AG04449 (cell line): ENCODE measurements at regions not wholly inside any gene's neighbourhood (a gene's known extent, or its start where the extent isn't known, plus 50 kb on each side); places are given as distances from the start of the nearest gene placed in this dataset.
"Not testable (repeated sequence)": the region's sequence is repeated elsewhere in the genome, so short reads cannot be mapped to it uniquely, and the experiment has no call there.

Experiments
- CTCF ChIA-PET: fragments of 350-600 bp; formaldehyde crosslinking; extraction: SDS; loops from one replicate; lab custom pipeline; 2021; ENCODE audit warnings: antibody characterized with exemption; lab: Yijun Ruan, JAX
- POLR2A ChIA-PET: fragments of 400-600, 350-600 bp; formaldehyde crosslinking; extraction: SDS; loops from one replicate; lab custom pipeline; 2020; ENCODE audit warnings: antibody characterized with exemption, inconsistent platforms; lab: Yijun Ruan, JAX
- DNase-seq: peaks from one replicate; pipeline ENCODE4 v3.0.0-alpha.2; 2010; ENCODE audit warnings: low read depth, low spot score
- H3K4me3 ChIP-seq: 2 replicates; pipeline ENCODE4 v1.5.1; 2011; ENCODE audit warnings: low read depth, mild to moderate bottlenecking, control low read depth, low read length
- TF ChIP-seq, protein P1 (sequence below): IDR thresholded peaks from one replicate; pipeline ENCODE4 v1.5.1; 2011; ENCODE audit warnings: mild to moderate bottlenecking, moderate library complexity, low read length, control low read depth, inconsistent platforms; ENCODE audit not compliant: insufficient read depth; ENCODE audit errors: missing control alignments

DNA sequence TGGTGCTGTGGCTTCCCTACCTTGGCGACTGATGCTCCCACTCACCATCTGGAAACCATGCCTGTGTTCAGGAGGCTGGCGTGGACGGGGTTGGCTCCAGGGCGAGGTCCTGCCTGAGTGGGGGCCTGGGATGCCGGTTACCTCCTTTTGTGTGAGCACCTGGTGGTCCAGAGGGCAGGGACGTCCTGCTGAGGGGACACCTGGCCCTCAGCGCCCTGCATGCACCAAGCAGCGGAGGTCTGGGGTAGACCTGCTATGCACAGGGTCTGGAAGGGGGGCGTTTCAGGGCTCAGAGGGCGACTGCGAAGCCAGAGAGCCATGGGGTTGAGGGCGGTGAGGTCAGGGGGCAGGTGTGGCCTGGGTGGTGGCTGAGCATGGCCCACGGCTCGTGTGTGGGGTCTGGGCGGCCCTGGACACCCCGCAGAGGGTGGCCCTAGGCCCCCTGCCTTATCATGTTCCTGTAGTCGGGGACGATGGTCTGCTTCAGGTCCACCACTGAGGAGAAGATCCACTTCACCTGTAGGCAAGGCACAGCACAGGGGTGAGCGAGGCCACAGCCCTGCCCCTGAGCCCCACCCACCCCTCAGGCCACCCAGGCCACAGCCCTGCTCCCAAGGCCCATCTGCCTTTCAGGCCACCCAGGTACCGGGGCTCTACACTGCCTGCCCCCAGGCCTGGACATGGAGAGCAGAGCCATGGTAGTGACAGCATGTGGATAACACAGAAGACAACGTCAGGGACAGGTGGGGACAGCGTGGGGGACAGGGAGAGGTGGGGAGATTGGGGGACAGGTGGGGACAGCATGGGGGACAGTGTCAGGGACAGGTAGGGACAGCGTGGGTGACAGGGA is 95.3 kb downstream of the TMEM121 start:
- CTCF ChIA-PET, H3K4me3 ChIP-seq, POLR2A ChIA-PET, DNase-seq: not testable (repeated sequence)

GRCh38 chr14:105622329-105622955 is 96.1 kb downstream of the TMEM121 start:
- ChIA-PET POLR2A (no interaction called here), CTCF (no interaction called here)
- DNase-seq, result no peak
- TF ChIP-seq, protein P1, sequence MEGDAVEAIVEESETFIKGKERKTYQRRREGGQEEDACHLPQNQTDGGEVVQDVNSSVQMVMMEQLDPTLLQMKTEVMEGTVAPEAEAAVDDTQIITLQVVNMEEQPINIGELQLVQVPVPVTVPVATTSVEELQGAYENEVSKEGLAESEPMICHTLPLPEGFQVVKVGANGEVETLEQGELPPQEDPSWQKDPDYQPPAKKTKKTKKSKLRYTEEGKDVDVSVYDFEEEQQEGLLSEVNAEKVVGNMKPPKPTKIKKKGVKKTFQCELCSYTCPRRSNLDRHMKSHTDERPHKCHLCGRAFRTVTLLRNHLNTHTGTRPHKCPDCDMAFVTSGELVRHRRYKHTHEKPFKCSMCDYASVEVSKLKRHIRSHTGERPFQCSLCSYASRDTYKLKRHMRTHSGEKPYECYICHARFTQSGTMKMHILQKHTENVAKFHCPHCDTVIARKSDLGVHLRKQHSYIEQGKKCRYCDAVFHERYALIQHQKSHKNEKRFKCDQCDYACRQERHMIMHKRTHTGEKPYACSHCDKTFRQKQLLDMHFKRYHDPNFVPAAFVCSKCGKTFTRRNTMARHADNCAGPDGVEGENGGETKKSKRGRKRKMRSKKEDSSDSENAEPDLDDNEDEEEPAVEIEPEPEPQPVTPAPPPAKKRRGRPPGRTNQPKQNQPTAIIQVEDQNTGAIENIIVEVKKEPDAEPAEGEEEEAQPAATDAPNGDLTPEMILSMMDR, result no peak
- H3K4me3 ChIP-seq, result no peak overlapping the region

GRCh38 chr14:105623178-105623577 is 96.8 kb downstream of the TMEM121 start:
- H3K4me3 ChIP-seq, CTCF ChIA-PET, DNase-seq, POLR2A ChIA-PET: not testable (repeated sequence)

DNA sequence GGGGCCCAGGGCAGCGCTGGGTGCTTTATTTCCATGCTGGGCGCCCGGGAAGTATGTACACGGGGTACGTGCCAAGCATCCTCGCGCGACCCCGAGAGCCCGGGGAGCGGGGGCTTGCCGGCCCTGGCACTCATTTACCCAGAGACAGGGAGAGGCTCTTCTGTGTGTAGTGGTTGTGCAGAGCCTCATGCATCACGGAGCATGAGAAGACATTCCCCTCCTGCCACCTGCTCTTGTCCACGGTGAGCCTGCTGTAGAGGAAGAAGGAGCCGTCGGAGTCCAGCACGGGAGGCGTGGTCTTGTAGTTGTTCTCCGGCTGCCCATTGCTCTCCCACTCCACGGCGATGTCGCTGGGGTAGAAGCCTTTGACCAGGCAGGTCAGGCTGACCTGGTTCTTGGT is 98.0 kb downstream of the TMEM121 start:
- DNase-seq, H3K4me3 ChIP-seq, CTCF ChIA-PET, POLR2A ChIA-PET: not testable (repeated sequence)

- CTCF ChIA-PET, POLR2A ChIA-PET, H3K4me3 ChIP-seq, DNase-seq: not testable (repeated sequence)
Measured at GRCh38 chr14:105624749-105625434, 98.5 kb downstream of the TMEM121 start.

- DNase-seq, H3K4me3 ChIP-seq, POLR2A ChIA-PET, CTCF ChIA-PET: not testable (repeated sequence)
Measured at GRCh38 chr14:105625448-105625847, 99.1 kb downstream of the TMEM121 start.

GRCh38 chr14:105626111-105626510 is 99.7 kb downstream of the TMEM121 start:
- H3K4me3 ChIP-seq, DNase-seq, POLR2A ChIA-PET, CTCF ChIA-PET: not testable (repeated sequence)

GRCh38 chr14:105626651-105627050 is 100.3 kb downstream of the TMEM121 start:
- CTCF ChIA-PET, DNase-seq, H3K4me3 ChIP-seq, POLR2A ChIA-PET: not testable (repeated sequence)

- POLR2A ChIA-PET, H3K4me3 ChIP-seq: not testable (repeated sequence)
Measured at GRCh38 chr14:105627287-105627686, 100.9 kb downstream of the TMEM121 start.

GRCh38 chr14:105627701-105628100 is 101.3 kb downstream of the TMEM121 start:
- POLR2A ChIA-PET, result no interaction called here
- DNase-seq, result no peak
- CTCF ChIA-PET, result no interaction called here
- TF ChIP-seq, protein P1, result no peak
- H3K4me3 ChIP-seq, result no peak overlapping the region

More at GRCh38 chr14:105627287-105627686, 100.9 kb downstream of the TMEM121 start:
- CTCF ChIA-PET, DNase-seq: not testable (repeated sequence)

- H3K4me3 ChIP-seq, CTCF ChIA-PET, POLR2A ChIA-PET, DNase-seq: not testable (repeated sequence)
Measured at GRCh38 chr14:105628126-105628525, 101.7 kb downstream of the TMEM121 start.

DNA sequence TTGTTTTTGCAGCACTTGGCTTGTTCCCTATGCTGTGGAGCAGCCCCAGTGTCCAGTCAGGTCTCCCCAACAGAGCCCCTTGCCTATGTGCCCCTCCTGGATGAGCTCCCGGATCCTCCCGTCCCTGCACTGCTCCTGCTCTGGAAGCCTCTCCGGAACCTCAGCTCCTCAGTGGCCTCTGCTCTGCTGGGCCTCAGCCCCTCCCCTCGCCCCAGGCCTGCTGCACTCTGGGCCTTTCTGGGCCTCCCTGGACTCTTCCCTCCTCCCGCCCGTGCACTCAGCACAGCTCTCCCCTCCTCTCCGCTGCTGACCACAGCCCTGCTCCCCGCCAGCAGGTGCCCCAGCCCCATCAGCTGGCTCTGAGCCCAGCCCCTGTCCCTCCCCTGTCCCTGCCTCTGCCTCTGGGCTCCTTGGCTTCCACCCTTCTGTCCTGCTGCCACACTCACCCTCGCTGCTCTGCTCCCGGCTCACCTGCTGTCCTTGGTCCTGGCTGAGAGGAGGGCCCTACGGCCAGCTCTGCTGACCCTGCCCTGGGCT is 102.2 kb downstream of the TMEM121 start:
- POLR2A ChIA-PET, H3K4me3 ChIP-seq, DNase-seq, CTCF ChIA-PET: not testable (repeated sequence)

DNA sequence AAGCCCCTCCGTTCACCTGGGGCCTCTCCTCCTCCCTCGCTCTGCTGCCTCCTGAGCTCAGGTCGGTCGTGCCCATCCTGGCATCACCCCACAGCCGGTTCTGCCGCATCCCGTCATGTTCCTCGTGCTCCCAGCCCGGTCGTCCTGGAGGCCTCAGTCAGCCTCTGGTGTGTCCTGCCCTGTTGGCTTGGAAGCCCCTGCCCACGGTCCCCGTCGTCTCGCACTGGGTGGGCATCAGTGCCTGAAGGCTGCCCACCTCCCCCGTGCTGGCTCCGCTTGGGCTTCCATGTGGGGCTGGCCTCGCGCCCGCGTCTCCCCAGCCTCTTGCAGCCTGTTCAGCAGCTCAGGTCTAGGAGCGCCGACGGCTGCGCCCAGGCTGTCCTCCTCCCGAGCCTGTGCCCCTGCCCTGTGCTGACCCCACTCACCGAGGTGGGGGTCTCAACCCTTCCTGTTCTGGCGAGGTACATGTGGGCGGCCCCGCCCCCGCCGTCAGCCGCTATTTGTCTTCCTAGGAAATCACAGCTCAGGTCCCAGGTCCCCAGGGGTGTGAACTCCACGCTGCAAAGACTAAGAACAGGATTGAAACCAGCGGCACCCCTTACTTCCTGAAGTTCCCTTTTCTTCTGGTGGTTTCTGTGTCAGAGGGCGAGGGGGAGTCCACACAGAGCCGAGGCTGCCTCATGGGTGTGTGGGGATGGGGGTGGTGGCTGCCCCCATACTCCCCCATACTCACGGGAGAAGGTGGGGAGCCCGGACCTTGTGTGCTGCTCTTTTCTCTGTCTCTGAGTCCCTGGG is 102.9 kb downstream of the TMEM121 start:
- CTCF ChIA-PET, POLR2A ChIA-PET, DNase-seq, H3K4me3 ChIP-seq: not testable (repeated sequence)
